NB4 (cell line): ENCODE measurements at regions not wholly inside any gene's neighbourhood (a gene's known extent, or its start where the extent isn't known, plus 50 kb on each side); places are given as distances from the start of the nearest gene placed in this dataset.

Experiments
- DNase-seq: peaks from one replicate; pipeline ENCODE4 v3.0.0; 2010; ENCODE audit warnings: low read depth
- H3K4me3 ChIP-seq: one replicate; pipeline ENCODE4 v1.5.1; 2011; ENCODE audit warnings: mild to moderate bottlenecking, low read depth, low read length, moderate library complexity
- MYC ChIP-seq: IDR thresholded peaks from 2 replicates; pipeline ENCODE4 v1.6.1; 2011; ENCODE audit warnings: low read depth, low read length
- POLR2A ChIP-seq: IDR thresholded peaks from 2 replicates; pipeline ENCODE4 v1.6.1; 2011; ENCODE audit warnings: mild to moderate bottlenecking; ENCODE audit not compliant: insufficient read length; ENCODE audit errors: extremely low read depth
- TF ChIP-seq, protein P1 (sequence below): IDR thresholded peaks from one replicate; pipeline ENCODE4 v1.5.1; 2012; ENCODE audit warnings: low read depth, low read length
- TF ChIP-seq, protein P2 (sequence below): IDR thresholded peaks from 2 replicates; pipeline ENCODE4 v1.6.1; 2011; ENCODE audit warnings: low read depth, low read length

DNA sequence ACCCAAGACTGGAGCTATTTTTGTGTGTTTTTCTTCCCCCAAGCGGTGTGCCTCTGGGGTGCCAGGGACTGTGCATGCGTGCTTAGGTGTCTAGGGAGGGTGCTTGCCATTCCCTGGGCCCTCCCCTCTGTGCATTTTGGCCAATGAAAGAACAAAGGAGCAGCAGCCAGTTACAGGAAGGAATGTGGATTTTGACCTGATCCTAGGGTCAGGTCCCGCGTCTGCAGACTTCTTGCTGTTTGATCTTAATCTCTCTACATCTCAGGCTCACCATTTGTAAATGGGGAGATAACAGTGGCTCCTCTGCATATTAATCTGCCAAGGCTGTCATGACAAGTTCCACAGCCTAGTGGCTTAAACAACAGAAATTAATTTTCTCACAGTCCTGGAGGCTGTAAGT is 699.1 kb downstream of the QKI start:
- TF ChIP-seq, protein P1, sequence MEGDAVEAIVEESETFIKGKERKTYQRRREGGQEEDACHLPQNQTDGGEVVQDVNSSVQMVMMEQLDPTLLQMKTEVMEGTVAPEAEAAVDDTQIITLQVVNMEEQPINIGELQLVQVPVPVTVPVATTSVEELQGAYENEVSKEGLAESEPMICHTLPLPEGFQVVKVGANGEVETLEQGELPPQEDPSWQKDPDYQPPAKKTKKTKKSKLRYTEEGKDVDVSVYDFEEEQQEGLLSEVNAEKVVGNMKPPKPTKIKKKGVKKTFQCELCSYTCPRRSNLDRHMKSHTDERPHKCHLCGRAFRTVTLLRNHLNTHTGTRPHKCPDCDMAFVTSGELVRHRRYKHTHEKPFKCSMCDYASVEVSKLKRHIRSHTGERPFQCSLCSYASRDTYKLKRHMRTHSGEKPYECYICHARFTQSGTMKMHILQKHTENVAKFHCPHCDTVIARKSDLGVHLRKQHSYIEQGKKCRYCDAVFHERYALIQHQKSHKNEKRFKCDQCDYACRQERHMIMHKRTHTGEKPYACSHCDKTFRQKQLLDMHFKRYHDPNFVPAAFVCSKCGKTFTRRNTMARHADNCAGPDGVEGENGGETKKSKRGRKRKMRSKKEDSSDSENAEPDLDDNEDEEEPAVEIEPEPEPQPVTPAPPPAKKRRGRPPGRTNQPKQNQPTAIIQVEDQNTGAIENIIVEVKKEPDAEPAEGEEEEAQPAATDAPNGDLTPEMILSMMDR, result no peak
- TF ChIP-seq MYC (no peak), POLR2A (no peak)
- TF ChIP-seq, protein P2, sequence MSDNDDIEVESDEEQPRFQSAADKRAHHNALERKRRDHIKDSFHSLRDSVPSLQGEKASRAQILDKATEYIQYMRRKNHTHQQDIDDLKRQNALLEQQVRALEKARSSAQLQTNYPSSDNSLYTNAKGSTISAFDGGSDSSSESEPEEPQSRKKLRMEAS, result no peak
- no peak for DNase-seq
- H3K4me3 ChIP-seq, result no peak overlapping the region

DNA sequence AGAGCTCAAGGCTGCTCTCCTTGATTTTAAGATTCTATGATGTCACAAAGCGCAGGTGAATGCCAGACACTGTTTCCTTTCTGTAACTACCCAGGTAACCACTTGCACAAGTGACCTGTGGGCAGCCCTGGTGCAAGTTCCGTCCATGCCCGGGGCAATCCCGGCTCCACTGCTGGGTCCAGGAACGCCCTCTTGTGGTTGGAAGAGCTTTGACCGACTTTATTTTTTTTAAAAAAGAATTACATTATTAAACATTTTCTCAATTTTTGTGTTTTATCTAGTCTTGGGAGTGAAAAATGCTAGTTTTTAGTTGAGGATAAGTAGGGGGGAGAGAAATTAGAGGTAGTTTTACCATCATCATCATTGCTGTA is 695.2 kb downstream of the QKI start:
- TF ChIP-seq, protein P1, result peak; percentile 52
- no peak for TF ChIP-seq MYC
- no peak for TF ChIP-seq POLR2A
- peak; percentile 55 for DNase-seq
- no peak overlapping the region for H3K4me3 ChIP-seq

DNA sequence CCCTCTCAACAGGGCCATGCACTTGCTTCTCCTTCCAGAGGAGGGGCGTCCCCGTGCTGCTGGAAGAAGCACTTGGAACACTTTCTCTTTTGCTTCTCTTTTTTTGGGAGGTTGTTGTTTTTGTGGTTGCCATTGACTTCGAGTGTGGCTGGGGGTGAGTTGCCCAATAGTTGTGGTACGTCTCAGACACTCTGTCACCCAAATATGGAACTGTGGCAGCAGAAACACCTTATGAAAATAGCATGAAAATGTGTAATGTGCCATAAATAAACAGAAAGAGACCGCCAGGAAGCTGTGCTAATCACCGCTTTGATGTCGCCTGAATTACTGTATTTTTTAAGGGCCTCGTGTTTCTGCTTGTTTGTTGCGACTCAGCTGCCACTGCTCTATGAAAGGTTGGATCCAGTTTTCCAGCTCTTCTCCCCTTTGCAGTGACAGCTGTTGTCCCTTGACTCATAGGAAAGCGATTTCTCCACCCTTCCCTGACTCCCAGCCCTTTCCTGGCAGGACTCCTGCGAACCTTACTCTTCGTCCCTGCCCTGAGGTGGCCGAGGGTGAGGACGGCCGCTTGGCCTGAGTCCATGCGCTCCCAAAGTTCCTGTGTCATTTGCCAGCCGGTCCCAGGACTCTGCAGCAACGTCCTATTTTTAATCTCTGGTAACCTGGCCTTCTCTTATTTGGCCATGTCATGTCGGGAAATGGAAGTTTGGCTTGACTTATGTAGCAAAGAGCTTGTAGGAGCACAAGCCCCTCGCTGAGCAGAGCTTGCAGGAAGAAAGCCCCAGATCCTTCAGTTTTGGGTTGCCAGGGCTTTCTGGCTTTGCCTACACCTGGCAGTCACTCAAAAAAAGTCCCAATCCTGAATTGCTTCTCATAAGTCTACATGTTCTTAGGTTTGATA is 694.6 kb downstream of the QKI start:
- DNase-seq, result peak; percentile 89
- TF ChIP-seq, protein P1, result peak; percentile 10
- TF ChIP-seq, protein P2, result 0 out of 2 replicates have a peak, but pooled peaks have one; percentile 12
- TF ChIP-seq MYC, result no peak
- peak overlapping the region; percentile 6 for H3K4me3 ChIP-seq

DNA sequence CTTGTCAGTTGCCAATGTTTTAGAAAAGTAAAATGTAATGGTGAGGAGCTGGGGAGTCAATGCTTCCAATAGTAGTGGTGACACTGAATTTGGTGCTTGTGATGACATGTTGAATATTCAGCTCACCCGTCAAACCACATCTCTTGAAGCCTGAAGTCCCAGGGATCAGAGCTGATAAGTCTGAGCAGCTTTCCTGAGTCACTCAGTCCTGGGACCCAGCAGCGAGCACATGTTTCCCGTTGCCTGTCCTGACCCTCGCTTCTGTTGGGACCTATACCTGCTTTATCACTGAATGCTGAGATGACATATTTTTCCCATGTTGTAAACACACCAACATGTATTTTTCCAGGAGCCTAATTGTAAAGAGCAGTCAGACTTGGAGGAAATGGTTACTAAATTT is 693.6 kb downstream of the QKI start:
- H3K4me3 ChIP-seq, result no peak overlapping the region
- DNase-seq, result no peak
- TF ChIP-seq POLR2A (no peak), MYC (no peak)
- TF ChIP-seq, protein P1, result no peak
- TF ChIP-seq, protein P2, result no peak

DNA sequence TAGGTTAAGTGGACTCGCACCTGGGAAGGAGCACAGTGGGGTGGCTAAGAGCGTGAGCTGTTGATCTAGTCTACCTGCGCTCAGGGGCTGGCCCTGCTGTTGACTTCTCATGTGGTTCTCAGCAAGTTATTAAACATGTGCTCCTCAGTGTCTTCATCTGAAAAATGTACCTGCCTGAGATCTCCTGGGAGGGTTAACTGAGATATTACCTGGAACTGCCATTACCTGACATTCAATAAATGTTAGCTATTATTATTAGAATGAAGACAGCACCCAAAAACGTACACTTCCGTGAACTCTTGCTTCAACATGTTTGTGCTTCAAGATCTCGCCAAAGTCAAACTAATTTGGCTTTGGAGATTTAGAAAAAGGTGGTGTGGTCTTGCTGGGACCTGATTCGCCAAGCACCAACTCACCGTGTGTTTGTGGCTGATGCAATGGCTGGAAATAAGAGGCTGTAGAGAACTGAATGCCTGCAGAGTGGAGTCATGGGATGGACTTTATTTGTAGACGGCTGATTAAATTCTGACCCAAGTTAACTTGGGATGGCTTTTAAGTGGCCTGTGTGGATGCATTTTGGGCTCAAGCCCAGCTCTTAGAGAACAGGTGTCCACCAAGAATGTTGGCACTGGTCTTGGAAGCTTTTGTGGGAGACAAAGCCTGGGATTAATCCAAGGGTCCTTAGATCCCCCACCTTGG is 692.9 kb downstream of the QKI start:
- no peak for TF ChIP-seq MYC
- TF ChIP-seq, protein P1, result no peak
- no peak for TF ChIP-seq POLR2A
- TF ChIP-seq, protein P2, result no peak
- DNase-seq, result no peak
- no peak overlapping the region for H3K4me3 ChIP-seq
